ENCODE measurements at regions not wholly inside any gene's neighbourhood (a gene's known extent, or its start where the extent isn't known, plus 50 kb on each side); places are given as distances from the start of the nearest gene placed in this dataset.

GRCh38 chr1:29849991-29850757 is 613.9 kb downstream of the PTPRU start:
- Histone ChIP-seq H3K4me1 (ENCODE audit: control insufficient read depth in 4 of 4, insufficient read depth in 4 of 4, low read length in 3 of 4) (no peaks in the 10 kb centered on the region), H3K27me3 (ENCODE audit: control insufficient read depth in 4 of 4, insufficient read depth in 4 of 4, low read length in 3 of 4) (peaks cover 0 to 8% (median 1%) of the 10 kb centered on the region in 4 donors), H3K27ac (ENCODE audit: low read depth in 1 of 2, low read length in 2 of 2) (no peak overlapping the region), H3K4me3 (ENCODE audit: low read depth in 1 of 3, low read length in 3 of 3) (no peak overlapping the region), H3K36me3 (ENCODE audit: control insufficient read depth in 4 of 4, insufficient read depth in 3 of 4, low read depth in 1 of 4, low read length in 3 of 4) (no peaks in the 10 kb centered on the region), H3K9me3 (ENCODE audit: control insufficient read depth in 4 of 4, low read length in 3 of 4) (no peaks in the 10 kb centered on the region), H3K9ac (ENCODE audit: low read depth in 1 of 2, low read length in 2 of 2) (no peak overlapping the region)
- 57% methylated on average over 14 of the region's 14 CpGs for WGBS
- DNase-seq (ENCODE audit: low spot score): no peak
- TF ChIP-seq NR2F2 (IDR thresholded peaks at IDR 0.05): no peak
- no peak for TF ChIP-seq JUND (IDR thresholded peaks at IDR 0.05)
- TF ChIP-seq GABPA (IDR thresholded peaks at IDR 0.05 in 1 of 2, conservative IDR thresholded peaks at IDR 0.05 in 1 of 2): no peak
- no peak for TF ChIP-seq EGR1 (IDR thresholded peaks at IDR 0.05; ENCODE audit: low read depth in 2 of 2)
- TF ChIP-seq ATF3 (IDR thresholded peaks at IDR 0.05): no peak

GRCh38 chr1:29849038-29849750 is 612.9 kb downstream of the PTPRU start:
- WGBS: 63% methylated on average over 10 of the region's 10 CpGs
- Histone ChIP-seq H3K27me3 (ENCODE audit: control insufficient read depth in 4 of 4, insufficient read depth in 4 of 4, low read length in 3 of 4) (peaks cover 0 to 8% (median 1%) of the 10 kb centered on the region in 4 donors), H3K9ac (ENCODE audit: low read depth in 1 of 2, low read length in 2 of 2) (no peak overlapping the region), H3K36me3 (ENCODE audit: control insufficient read depth in 4 of 4, insufficient read depth in 3 of 4, low read depth in 1 of 4, low read length in 3 of 4) (no peaks in the 10 kb centered on the region), H3K4me1 (ENCODE audit: control insufficient read depth in 4 of 4, insufficient read depth in 4 of 4, low read length in 3 of 4) (no peaks in the 10 kb centered on the region), H3K27ac (ENCODE audit: low read depth in 1 of 2, low read length in 2 of 2) (no peak overlapping the region), H3K4me3 (ENCODE audit: low read depth in 1 of 3, low read length in 3 of 3) (no peak overlapping the region), H3K9me3 (ENCODE audit: control insufficient read depth in 4 of 4, low read length in 3 of 4) (no peaks in the 10 kb centered on the region)
- peak; percentile 38 for TF ChIP-seq CTCF (IDR thresholded peaks at IDR 0.05; ENCODE audit: low read depth, low read length, missing input control)
- TF ChIP-seq RAD21 (IDR thresholded peaks at IDR 0.05): peak; percentile 45 to 72
- TF ChIP-seq YY1 (IDR thresholded peaks at IDR 0.05): no peak
- DNase-seq (ENCODE audit: low spot score): no peak

GRCh38 chr1:29845910-29846309 is 609.6 kb downstream of the PTPRU start:
- H3K36me3 ChIP-seq (ENCODE audit: control insufficient read depth in 4 of 4, insufficient read depth in 3 of 4, low read depth in 1 of 4, low read length in 3 of 4): no peaks in the 10 kb centered on the region
- no peak for DNase-seq (ENCODE audit: low spot score)
- no peak overlapping the region for H3K4me3 ChIP-seq (ENCODE audit: low read depth in 1 of 3, low read length in 3 of 3)
- H3K9me3 ChIP-seq (ENCODE audit: control insufficient read depth in 4 of 4, low read length in 3 of 4): peaks cover 0 to 18% (median 5%) of the 10 kb centered on the region in 4 donors
- no peaks in the 10 kb centered on the region for H3K4me1 ChIP-seq (ENCODE audit: control insufficient read depth in 4 of 4, insufficient read depth in 4 of 4, low read length in 3 of 4)
- H3K9ac ChIP-seq (ENCODE audit: low read depth in 1 of 2, low read length in 2 of 2): no peak overlapping the region
- no peak overlapping the region for H3K27ac ChIP-seq (ENCODE audit: low read depth in 1 of 2, low read length in 2 of 2)
- 25% methylated on average over 12 of the region's 12 CpGs for WGBS
- TF ChIP-seq ZBTB33 (IDR thresholded peaks at IDR 0.05): no peak
- no peak for TF ChIP-seq RAD21 (IDR thresholded peaks at IDR 0.05)
- no peak for TF ChIP-seq FOXA2 (IDR thresholded peaks at IDR 0.05)
- no peak for TF ChIP-seq GABPA (IDR thresholded peaks at IDR 0.05 in 1 of 2, conservative IDR thresholded peaks at IDR 0.05 in 1 of 2)
- TF ChIP-seq CTCF (IDR thresholded peaks at IDR 0.05; ENCODE audit: low read depth, low read length, missing input control): no peak
- no peak for TF ChIP-seq JUND (IDR thresholded peaks at IDR 0.05)
- TF ChIP-seq EGR1 (IDR thresholded peaks at IDR 0.05; ENCODE audit: low read depth in 2 of 2): no peak
- TF ChIP-seq TAF1 (conservative IDR thresholded peaks at IDR 0.05): no peak
- peaks cover 0 to 11% (median 1%) of the 10 kb centered on the region in 4 donors for H3K27me3 ChIP-seq (ENCODE audit: control insufficient read depth in 4 of 4, insufficient read depth in 4 of 4, low read length in 3 of 4)
